ENCODE measurements at regions not wholly inside any gene's neighbourhood (a gene's known extent, or its start where the extent isn't known, plus 50 kb on each side); places are given as distances from the start of the nearest gene placed in this dataset.

DNA sequence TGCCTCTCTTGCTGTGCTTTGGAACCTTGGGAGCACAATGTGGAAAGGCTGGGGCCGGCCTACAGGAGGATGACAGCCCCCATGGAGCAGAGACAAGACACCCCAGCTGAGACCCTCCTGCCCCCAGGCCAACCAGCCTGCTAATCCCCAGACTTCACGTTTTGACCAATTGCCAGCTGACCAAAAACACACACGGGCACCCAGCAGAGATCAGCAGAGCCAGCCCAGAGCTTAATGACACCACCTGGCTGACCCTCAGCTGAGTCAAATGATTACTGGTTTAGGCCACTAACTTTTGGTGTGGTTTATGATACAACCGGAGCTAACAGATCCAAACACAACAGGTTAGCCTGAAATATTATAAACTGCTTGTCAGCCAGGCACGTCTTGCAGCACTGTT lies 111.2 kb upstream of the KIF5B start:
- no peak for DNase-seq

DNA sequence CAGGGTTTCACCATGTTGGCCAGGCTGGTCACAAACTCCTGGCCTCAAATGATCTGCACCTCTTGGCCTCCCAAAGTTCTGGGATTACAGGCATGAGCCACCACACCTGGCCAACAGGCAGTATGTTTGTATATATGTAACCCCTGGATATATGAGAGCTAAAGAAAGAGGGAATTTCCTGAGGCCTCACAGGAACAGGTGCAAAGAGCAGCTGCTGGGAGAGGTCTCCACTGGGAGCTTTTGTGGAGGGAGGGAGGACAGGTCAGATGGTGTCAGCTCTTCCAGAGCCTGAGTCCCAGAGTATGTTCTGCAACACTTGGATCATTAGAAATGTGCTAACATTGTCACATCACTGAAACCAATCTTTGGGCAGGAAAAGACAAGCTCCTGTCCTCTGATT lies 110.1 kb upstream of the KIF5B start:
- DNase-seq = no peak

DNA sequence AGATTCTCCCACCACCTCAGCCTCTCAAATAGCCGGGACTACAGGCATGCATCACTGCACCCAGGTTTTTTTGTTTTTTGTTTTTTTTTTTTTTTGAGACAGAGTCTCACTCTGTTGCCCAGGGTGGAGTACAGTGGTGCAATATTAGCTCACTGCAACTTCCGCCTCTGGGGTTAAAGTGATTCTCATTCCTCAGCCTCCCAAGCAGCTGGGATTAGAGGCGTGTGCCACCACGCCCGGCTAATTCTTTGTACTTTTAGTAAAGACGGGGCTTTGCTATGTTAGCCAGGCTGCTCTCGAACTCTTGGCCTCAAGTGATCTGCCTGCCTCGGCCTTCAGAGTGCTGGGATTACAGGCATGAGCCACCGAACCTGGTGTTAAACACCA lies 107.5 kb upstream of the KIF5B start:
- no peak for DNase-seq

DNA sequence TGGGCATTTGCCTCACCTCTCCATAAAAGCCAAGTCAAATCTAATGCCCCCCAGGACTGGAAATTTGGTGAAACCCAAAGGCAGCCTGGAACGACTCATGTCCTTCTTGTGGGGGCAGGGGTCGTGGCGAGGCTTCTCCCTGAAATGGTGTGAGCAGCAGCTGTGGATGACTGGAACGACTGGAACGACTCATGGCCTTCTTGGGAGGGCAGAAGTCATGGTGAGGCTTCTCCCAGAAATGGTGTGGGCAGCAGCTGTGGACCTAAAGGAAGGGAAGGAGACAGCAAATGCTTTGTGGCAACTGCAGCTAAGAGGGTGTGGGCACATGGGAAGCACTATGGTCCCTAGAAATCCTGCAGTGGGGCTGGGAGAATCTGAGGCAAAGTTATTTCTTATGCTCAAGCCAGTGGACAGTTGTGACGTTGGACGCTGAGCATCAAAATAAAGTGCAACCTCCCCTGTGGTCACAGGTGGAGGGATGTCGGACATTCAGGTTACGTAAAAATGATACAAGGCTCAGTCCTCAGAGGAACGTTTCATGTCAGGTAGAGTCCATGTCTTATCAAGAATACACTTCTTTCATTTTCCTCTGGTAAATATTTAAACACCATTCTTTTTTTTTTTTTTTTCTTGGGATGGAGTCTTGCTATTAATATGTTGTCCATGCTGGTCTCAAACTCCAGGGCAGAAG lies 107.0 kb upstream of the KIF5B start:
- no peak for DNase-seq

DNA sequence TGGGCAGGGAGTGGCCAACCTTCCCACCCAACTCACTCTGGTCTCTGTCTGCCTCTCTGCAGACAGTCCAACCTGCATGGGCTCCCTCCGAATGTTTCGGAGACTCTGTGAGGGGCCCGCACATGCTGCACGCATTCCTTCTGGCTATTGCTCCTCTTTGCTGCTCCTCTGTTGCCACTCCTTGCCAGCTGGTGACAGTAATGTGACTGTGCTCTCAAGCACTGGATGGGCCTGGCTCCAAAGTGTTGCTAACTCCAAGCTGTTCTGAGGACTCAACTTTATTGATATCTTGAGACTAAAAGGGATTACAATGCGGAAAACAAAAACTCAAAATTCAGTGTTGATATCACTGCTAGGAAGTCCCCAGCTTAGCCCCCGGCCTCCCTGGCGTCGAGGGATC lies 105.4 kb upstream of the KIF5B start:
- no peak for DNase-seq

DNA sequence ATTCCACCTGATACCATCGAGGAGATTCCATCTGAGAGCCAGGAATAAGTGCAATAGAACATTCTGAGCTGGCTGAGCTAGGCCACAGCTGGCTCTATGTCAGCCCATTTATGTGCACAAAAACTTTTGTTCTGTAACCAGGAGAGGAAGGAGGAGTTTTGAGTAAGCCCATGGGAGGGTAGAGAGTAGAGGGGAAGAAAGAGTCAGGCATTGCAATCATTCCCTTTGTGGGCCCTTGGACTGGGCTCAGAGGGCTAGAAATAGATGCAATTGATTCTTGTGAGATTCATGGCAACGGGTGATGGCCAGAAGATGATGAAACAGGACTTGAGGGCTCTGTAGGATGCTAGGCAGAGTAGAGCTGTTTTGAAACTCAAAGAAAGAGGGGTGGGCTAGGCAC lies 104.6 kb upstream of the KIF5B start:
- no peak for DNase-seq

DNA sequence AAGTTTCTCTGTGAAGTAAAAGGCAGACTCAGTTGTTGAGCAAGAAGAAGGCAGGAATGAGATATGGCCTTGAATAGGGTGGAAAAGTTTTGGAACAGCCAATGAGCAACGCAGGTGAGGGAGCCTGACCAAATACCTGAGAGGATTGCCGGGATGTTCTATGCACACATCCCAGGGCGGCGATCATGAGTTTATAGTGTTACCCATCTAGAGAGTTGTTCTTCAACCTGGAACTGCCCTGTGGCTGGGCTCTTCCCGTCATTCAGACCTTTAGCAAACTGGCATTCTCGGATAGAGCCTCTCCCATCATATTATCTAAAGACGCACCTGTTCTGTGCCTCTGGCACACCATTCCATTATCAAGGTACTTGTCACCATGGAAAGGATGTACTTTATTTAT lies 103.0 kb upstream of the KIF5B start:
- no peak for DNase-seq

DNA sequence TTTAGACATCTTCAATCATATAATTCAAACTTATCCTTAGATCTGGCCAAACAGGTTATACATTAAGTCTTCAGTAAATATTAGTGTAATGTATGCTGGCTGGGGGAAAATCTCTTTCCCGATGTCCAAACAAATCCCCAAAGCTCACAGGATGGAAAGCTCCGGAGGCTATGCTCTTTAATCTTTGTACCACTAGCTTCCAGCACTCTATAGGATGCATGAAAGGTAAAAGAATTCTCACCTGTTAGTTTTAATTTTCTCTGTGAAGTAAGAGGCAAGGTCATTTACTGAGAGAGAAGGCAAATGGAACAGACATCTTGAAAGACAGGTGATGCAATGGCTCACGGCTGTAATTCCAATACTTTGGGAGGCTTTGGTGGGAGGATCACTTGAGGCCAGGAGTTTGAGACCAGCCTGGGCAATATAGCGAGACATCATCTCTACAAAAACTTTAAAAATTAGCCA lies 99.8 kb upstream of the KIF5B start:
- no peak for DNase-seq

DNA sequence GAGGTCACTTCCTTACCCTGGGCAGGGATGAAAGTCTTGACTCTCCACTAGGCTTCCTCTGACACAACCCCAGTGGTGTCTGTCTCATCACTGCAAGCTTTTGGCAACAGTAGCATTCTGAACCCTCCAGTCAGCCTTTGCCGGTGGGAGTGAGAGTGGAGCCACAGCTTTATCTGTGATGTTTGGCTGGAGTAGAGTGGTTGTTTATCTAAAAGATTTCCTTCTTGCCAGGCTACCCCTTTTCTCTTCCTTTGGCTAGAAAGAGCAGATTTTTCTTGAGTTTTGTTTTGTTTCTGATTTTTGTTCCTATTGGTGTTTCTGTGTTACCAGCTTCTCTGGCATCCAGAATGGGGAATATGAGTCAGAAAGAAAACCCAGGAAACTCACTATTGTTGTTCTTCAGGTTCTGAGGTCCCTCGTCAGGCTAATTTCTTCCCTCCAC lies 98.9 kb upstream of the KIF5B start:
- no peak for DNase-seq

DNA sequence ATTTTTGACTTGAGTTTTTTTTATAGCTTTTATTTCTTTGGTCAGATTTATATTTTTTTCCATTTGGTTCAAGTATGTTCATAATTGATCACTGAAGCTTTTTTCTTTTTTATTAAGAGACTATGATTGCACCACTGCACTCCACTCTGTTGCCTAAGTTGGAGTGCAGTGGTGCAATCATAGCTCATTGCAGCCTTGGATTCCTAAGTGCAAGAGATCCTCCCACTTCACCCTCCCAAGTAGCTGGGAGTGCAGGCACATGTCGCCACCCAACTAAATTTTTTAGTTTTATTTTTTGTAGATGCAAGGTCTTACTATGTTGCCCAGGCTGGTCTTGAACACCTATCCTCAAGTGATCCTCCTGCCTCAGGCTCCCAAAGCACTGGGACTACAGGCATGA lies 97.7 kb upstream of the KIF5B start:
- no peak for DNase-seq

DNA sequence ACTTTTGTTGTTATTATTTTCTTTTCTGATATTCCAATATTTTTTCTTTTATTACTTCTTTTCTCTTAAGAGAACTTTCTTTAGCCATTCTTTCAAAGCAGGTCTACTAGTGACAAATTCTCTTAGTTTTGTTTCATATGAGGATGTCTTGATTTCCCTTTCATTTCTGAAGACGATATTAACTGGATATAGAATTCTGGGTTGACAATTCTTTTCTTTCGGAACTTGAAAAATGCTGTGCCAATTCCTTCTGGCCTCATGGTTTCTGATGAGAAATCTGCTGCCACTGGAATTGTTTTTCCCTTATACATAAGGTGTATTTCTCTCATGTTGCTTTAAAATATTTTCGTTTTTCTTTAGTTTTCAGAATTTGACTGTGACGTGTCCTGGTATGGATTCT lies 97.0 kb upstream of the KIF5B start:
- DNase-seq = no peak

DNA sequence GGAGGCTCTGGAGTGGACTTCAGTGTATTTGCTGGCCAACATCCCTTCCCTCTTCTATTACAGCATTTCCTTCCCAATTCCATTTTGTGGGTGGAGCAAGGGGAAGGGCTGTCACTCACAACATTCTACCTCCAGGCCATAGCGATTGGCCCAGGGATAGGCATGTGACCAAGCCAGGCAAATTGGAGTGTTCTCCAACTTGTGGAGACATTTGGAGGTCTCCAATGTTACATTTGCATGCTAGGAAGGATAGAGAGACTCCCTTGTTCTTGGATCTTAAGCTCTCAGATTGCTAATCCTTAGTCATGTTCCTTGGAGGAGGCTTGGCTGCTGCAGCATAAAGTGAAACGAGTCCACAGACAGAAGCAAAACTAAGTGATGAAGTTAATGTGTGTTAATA lies 95.6 kb upstream of the KIF5B start:
- DNase-seq = no peak

DNA sequence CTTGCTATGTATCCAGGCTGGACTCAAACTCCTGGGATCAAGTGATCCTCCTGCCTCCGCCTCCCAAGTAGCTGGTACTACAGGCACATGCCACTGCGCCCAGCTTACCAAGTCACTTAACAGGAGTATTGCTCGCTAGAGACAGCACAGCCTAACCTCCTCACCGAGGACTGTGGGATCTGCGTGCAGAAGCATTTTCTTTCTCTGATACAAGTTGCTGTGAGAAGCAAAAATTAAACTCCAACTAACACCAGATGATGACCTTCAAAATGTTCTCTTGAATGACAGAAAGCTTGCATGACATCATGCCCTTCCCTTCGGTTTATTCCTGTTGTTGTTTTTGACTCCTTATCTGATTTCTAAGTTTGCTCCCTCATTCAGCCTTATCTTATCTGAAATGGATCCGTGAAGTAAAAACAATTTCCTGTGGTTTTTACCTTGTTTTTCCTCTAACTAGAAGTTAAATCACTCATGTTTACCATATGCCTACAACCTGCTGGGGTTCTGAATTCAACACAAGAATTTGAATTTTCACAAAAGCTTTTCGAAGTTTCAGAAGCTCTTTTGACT lies 94.4 kb upstream of the KIF5B start:
- DNase-seq = peak; percentile 6

DNA sequence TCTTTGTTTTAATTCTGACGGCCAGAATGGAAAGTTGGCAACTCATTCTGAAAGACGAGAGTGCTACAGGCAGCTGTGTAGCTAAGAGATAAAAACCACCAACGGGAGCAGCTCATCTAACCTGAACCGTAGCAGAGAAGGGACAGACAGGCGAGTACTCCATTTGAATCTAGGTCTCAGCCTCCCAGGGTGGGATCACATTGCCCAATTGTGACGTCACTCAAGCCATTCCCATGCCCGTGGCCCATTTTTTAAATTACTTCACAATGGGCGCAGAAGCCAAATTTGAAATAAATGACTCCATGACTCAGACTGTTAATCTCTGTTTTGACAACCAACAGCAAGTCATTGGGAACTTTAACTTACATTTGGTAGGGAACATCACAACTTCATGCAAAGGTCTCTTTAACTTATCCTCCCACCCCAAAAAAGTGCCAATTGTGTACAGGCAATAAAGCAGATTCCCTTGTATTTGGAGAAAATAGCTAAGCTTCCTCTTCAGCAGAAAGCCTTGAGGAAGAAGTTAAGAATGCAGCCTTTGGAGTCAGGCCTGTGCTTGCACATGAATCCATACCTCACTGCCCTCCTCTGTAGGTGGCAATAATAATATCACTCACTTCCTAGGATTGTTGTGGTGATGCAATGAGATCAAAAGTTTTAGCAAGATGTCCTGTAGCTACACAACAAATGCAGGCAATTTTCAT lies 93.2 kb upstream of the KIF5B start:
- DNase-seq = no peak

DNA sequence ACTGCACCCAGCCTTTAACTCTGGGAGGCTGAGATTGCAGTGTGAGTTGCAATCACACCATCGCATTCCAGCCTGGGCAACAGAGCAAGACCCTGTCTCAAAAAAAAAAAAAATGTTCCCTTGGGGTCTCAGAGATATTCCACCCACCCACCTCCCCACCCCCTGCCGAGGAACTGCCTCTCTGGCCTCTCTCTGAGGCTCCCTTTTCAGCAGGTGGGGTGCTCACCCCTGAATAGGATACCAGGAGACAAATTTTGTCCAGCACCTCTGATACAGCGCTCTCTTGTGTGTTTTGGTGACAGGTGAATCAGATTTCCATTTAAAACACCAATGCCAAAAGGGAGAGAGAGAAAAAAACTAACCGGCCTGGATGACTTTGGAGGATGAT lies 92.6 kb upstream of the KIF5B start:
- no peak for DNase-seq

DNA sequence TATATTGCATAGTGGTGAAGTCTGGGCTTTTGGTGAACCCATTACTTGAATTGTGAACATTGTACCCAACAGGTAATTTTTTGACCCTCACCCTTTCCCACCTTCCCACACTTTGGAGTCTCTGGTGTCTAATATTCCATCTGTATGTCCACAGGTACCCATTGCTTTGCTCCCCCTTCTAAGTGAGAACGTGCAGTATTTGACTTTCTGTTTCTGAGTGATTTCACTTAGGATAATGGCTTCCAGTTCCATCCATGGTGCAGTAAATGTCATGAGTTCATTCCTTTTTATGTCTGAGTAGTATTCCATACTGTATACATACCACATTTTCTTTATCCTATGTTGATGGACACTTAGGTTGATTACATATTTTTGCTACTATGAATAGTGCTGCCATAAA lies 91.5 kb upstream of the KIF5B start:
- DNase-seq = no peak

DNA sequence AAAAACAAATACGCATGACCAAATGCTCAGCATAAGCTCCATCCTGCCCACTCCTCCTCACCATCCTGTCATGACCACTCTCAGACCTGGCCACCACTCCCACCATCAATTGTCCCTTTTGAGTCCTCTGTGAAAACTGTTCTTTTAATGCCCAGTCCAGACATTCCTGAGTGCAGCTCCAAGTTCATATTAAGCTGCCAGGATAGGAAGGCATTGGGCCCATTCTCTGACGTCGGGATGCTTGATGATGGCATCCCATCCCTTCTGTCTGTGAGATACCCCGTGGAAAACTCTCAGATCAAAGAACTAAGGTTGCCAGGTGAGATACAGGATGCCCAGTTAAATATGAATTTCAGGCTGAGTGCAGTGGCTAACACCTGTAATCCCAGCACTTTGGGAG lies 89.9 kb upstream of the KIF5B start:
- no peak for DNase-seq

DNA sequence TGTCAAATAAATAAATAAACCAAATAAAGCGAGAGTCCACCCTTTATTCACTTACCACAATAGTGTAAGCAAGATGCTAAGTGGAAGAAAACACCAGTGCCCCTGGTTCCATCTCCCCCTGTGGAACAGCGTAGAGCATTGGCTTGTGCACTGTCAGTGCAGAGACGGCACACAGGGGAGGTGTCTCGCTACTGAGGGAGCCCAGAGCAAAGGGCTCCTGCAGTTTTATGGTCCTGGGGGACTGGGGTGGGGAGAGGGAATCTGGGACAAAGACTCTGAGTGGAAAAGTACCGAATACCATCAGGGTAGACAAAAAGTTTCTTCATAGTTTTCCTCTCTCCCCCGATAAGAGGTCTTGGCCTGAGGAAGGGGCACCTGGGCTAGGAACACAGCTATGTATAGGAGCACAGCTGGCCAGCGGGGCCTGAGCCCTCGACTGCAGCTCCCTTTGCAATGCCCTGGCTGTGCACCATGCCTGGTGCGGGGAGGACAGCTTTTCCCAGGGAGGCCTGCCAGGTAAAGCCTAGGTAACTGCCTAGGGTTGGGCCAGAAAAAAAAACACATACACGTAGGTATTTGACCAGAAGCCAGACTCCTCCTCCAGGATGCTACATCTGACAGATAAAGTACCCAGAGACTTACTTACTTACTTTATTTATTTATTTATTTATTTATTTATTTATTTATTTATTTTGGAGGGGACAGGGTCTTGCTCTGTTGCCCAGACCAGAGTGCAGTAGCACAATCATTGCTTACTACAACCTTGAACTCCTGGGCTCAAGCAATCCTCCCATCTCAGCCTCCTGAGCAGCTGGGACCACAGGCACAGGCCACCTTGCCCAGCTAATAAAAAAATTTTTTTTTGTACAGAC lies 88.8 kb upstream of the KIF5B start:
- no peak for DNase-seq

DNA sequence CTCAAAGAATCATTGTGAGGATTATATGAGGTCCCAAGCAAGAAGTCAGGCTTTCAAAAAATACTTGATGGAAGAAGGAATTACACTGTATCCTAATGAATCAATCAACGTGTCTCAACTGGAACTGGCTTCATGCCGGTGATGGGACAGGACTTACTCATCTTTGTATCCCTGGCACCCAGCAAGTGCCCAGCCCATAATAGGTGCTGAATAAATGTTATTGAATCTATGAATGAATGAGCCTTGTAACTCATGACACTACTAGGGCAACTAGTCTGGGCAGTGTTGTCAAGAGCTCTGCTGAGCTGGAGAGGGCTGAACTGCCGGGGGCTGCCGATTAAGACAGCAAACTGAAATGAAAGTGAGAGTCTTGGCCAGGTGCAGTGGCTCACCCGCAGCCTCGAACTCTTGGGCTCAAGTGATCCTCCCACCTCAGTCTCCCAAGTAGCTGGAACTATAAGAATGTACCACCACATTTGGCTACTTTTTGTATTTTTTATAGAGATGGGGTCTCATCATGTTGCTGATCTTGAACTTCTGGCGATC lies 87.2 kb upstream of the KIF5B start:
- no peak for DNase-seq

DNA sequence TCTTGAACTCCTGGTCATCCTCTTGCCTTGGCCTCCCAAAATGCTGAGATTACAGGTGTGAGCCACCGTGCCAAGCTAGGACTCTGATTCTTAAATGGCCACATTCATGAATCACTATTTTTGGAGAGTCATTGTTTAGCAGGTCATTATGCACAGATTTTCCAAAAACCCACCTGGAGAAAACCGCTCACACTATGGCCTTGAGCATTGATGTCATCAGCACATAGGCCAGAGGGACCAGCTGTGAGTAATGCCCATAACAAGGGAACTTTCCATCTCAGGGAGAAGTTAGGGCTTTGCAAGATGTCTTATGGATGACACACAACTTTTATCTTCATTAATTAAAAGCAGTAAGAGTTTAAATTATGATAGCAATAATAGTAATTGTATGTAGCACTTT lies 86.4 kb upstream of the KIF5B start:
- no peak for DNase-seq

DNA sequence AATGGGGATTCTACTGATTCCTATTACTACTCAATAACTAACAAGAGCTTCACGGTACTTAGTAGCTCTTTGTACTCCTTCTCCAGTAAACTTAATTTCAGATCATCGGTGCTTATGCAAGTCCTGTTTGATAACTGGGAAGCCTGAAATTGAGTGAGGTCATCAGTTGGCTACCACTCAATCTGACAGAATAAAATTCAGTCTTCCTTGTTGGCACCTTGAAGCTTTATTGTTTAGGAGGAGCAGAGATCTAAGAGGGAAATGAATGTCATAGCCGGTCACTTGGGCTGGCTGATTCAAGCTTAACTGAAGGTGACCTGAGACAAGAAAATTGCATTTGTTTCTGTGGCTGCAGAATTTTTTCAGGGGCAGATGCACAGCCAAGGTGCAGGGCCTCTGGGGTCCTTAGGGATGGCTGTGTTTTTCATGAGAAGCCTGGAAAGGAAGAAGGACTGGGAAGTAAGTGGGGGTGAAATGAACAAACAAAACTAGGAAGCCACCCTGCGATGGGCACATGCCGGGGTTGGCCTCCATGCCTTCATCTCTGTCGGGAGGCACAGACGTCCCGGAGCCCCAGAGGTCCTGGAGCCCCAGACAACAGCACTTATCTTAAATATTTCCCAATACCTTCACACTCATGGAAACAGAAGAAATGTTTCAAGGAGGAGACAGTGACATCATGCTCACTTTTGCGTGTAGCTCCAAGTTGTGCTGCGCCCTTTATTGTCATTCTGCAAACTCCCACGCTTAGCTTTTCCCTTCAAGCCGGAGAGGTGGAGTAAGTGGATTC lies 85.0 kb upstream of the KIF5B start:
- no peak for DNase-seq

DNA sequence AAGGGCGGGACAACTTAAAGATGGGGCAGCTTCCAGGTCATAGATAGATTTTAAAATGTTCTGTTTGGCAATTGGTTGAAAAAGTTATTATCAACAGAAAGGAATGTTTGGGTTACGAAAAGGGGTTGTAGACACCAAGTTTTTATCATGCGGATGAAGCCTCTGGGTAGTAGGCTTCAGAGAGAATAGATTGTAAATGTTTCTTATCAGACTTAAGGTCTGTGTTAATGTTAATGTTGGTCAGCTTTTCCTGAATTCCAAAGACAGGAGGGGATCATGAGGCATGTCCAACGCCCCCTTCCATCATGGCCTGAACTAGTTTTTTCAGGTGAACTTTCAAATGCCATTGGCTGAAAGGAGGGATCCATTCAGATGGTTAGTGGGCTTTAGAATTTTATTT lies 84.2 kb upstream of the KIF5B start:
- no peak for DNase-seq
